ENCODE measurements at regions not wholly inside any gene's neighbourhood (a gene's known extent, or its start where the extent isn't known, plus 50 kb on each side); places are given as distances from the start of the nearest gene placed in this dataset.

DNA sequence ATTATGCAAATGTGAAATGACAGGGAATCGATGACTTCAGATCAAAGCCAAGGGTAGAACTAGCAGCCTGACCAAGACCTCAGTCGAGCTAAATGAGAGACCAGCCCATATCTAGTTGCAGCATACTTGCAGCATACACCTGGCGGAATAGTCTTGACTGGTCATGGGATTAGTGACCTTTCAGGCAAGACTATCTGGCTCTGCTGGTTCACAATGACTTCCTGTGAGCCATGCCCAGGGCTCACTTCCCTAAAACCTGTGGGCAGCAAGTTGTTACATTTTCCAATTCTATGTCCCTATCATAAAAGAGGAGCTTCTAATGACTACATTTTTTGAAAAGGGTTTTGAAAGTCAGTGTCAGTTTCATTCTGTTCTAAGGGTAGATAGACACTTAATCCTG is 1624.9 kb upstream of the CELF4 start:
- Mint-ChIP-seq H3K36me3 (ENCODE audit: low read depth) (no peaks in the 10 kb centered on the region), H3K4me1 (peaks cover 8% of the 10 kb centered on the region; the same call in 2 of the 3 replicates), H3K9me3 (no peaks in the 10 kb centered on the region), H3K27ac (no peak overlapping the region), H3K4me3 (no peak overlapping the region), H3K27me3 (ENCODE audit: insufficient read depth, low read depth, poor library complexity) (no peaks in the 10 kb centered on the region)
- Histone ChIP-seq H3K27me3 (ENCODE audit: insufficient read depth) (no peaks in the 10 kb centered on the region), H3K4me3 (no peak overlapping the region), H3K9me2 (ENCODE audit: insufficient read depth) (no peaks in the 10 kb centered on the region), H3F3A (replicated peaks; ENCODE audit: low read depth) (no peaks in the 10 kb centered on the region), H3K27ac (ENCODE audit: low read depth) (no peak overlapping the region), H3K36me3 (ENCODE audit: insufficient read depth) (no peaks in the 10 kb centered on the region), H2AFZ (no peak overlapping the region), H3K79me2 (replicated peaks; ENCODE audit: insufficient read depth) (no peaks in the 10 kb centered on the region), H4K20me1 (replicated peaks; ENCODE audit: insufficient read depth) (no peaks in the 10 kb centered on the region), H3K4me2 (no peak overlapping the region), H3K4me1 (ENCODE audit: insufficient read depth) (no peaks in the 10 kb centered on the region)
- TF ChIP-seq EZH2 (IDR thresholded peaks at IDR 0.05; ENCODE audit: low read depth, unreplicated experiment), result no peak
- TF ChIP-seq NANOG (IDR thresholded peaks at IDR 0.05; ENCODE audit: borderline replicate concordance), result no peak
- no peak for TF ChIP-seq JUNB (IDR thresholded peaks at IDR 0.05; ENCODE audit: unreplicated experiment)
- TF ChIP-seq, protein P1, sequence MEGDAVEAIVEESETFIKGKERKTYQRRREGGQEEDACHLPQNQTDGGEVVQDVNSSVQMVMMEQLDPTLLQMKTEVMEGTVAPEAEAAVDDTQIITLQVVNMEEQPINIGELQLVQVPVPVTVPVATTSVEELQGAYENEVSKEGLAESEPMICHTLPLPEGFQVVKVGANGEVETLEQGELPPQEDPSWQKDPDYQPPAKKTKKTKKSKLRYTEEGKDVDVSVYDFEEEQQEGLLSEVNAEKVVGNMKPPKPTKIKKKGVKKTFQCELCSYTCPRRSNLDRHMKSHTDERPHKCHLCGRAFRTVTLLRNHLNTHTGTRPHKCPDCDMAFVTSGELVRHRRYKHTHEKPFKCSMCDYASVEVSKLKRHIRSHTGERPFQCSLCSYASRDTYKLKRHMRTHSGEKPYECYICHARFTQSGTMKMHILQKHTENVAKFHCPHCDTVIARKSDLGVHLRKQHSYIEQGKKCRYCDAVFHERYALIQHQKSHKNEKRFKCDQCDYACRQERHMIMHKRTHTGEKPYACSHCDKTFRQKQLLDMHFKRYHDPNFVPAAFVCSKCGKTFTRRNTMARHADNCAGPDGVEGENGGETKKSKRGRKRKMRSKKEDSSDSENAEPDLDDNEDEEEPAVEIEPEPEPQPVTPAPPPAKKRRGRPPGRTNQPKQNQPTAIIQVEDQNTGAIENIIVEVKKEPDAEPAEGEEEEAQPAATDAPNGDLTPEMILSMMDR (conservative IDR thresholded peaks at IDR 0.05; ENCODE audit: low read depth in 2 of 2), result no peak
- peak; percentile 20 for DNase-seq (ENCODE audit: low spot score)
- no peak for ATAC-seq

DNA sequence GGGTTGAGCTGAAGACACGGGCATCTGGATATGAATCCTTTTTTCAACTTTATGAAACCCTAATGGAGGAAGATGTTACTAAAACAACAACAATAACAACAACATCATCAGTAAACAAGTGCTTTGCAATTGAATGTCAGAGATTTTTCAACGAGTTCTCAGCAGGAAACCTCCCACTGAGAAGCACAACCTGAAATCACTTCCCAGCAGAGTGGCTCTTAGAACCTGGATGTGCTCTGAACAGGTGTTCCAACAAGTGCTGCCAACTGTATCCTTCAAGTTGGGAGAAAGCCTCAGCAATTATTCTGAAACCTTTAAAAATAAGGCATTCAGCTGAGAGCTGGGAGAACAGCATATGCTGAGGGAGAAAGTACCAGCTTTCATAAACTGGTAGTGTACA is 1622.7 kb upstream of the CELF4 start:
- Mint-ChIP-seq H3K4me3 (no peak overlapping the region), H3K36me3 (ENCODE audit: low read depth) (no peaks in the 10 kb centered on the region), H3K27me3 (ENCODE audit: insufficient read depth, low read depth, poor library complexity) (no peaks in the 10 kb centered on the region), H3K4me1 (peaks cover 8% of the 10 kb centered on the region; the same call in 2 of the 3 replicates), H3K9me3 (no peaks in the 10 kb centered on the region), H3K27ac (no peak overlapping the region)
- Histone ChIP-seq H3K9me2 (ENCODE audit: insufficient read depth) (no peaks in the 10 kb centered on the region), H4K20me1 (replicated peaks; ENCODE audit: insufficient read depth) (no peaks in the 10 kb centered on the region), H2AFZ (no peak overlapping the region), H3K4me3 (no peak overlapping the region), H3K36me3 (ENCODE audit: insufficient read depth) (no peaks in the 10 kb centered on the region), H3K27ac (ENCODE audit: low read depth) (no peak overlapping the region), H3K4me2 (0 out of 2 replicates have a peak overlapping the region, but pooled peaks have one; percentile 40), H3K4me1 (ENCODE audit: insufficient read depth) (no peaks in the 10 kb centered on the region), H3K79me2 (replicated peaks; ENCODE audit: insufficient read depth) (no peaks in the 10 kb centered on the region), H3F3A (replicated peaks; ENCODE audit: low read depth) (no peaks in the 10 kb centered on the region), H3K27me3 (ENCODE audit: insufficient read depth) (no peaks in the 10 kb centered on the region)
- ATAC-seq, result no peak
- TF ChIP-seq CREB1 (CRISPR knock-in tag; IDR thresholded peaks at IDR 0.05; ENCODE audit: low read depth) (no peak), NANOG (IDR thresholded peaks at IDR 0.05; ENCODE audit: borderline replicate concordance) (peak; percentile 41; the same call in 1 of the 2 replicates), ZNF331 (CRISPR knock-in tag; IDR thresholded peaks at IDR 0.05; ENCODE audit: low read depth) (no peak), ETS1 (IDR thresholded peaks at IDR 0.05) (no peak), STAT1 (IDR thresholded peaks at IDR 0.05; ENCODE audit: unreplicated experiment) (no peak), JUNB (IDR thresholded peaks at IDR 0.05; ENCODE audit: unreplicated experiment) (no peak), POLR2AphosphoS5 (IDR thresholded peaks at IDR 0.05; ENCODE audit: low read depth) (no peak), ZNF114 (CRISPR knock-in tag; IDR thresholded peaks at IDR 0.05) (no peak)
- peak; percentile 40 for DNase-seq (ENCODE audit: low spot score)

Measured in GM23338 (cell line).